A549 (cell line): ENCODE measurements at regions not wholly inside any gene's neighbourhood (a gene's known extent, or its start where the extent isn't known, plus 50 kb on each side); places are given as distances from the start of the nearest gene placed in this dataset.

Experiments used
- ATAC-seq, 2 experiments: fragments of 200-7000 bp in 1 of 2; fragments of >200 bp in 1 of 2; cut with Nextera tagmentation in 1 of 2; cut with Tn5 transposase in 1 of 2; 3 replicates each; pipeline versions ENCODE4 v1.8.0 to v1.9.1; 2018 to 2020; ENCODE audit warnings: mild to moderate bottlenecking in 1 of 2, moderate library complexity in 1 of 2
- CTCF ChIA-PET: fragments of 300-600 bp; sonication (Branson Sonifier 250); formaldehyde crosslinking; extraction: SDS; loops from one replicate; lab custom pipeline; 2021; ENCODE audit warnings: antibody characterized with exemption, inconsistent platforms; lab: Yijun Ruan, JAX
- POLR2A ChIA-PET: fragments of 350-600 bp; formaldehyde crosslinking; extraction: SDS; loops from one replicate; lab custom pipeline; 2021; ENCODE audit warnings: antibody characterized with exemption, inconsistent platforms; lab: Yijun Ruan, JAX
- DNase-seq, 2 experiments: peaks; one replicate each; pipeline versions ENCODE4 v3.0.0 to v3.0.0-alpha.2; 2011 to 2016; ENCODE audit warnings: low read depth in 1 of 2, low spot score in 1 of 2
- FAIRE-seq: peaks from 2 replicates; lab custom pipeline; 2011; peaks lifted over from hg19 to GRCh38; lab: Jason Lieb, UNC
- H3K27ac ChIP-seq, 2 experiments: fragments of >200 bp; sonication (Bioruptor Twin); formaldehyde crosslinking; 3 replicates each; pipeline ENCODE4 v1.5.1; 2016 to 2017
- H3K4me1 ChIP-seq: fragments of >200 bp; sonication (Bioruptor Twin); formaldehyde crosslinking; 3 replicates; pipeline ENCODE4 v1.6.1; 2016
- H3K4me2 ChIP-seq: fragments of >200 bp; sonication (Bioruptor Twin); formaldehyde crosslinking; 3 replicates; pipeline ENCODE4 v1.6.1; 2016
- H3K4me3 ChIP-seq: fragments of >200 bp; sonication (Bioruptor Twin); formaldehyde crosslinking; 3 replicates; pipeline ENCODE4 v1.5.1; 2016
- H3K9me3 ChIP-seq: fragments of >200 bp; sonication (Bioruptor Twin); formaldehyde crosslinking; 3 replicates; pipeline ENCODE4 v1.6.1; 2016
- BCL3 ChIP-seq: fragments of >200 bp; sonication (Bioruptor Twin); formaldehyde crosslinking; IDR thresholded peaks from 3 replicates; pipeline ENCODE4 v1.6.1; 2016
- CBX2 ChIP-seq: fragments of 200-600 bp; sonication (generic); IDR thresholded peaks from 2 replicates; pipeline ENCODE4 v1.6.1; 2016; ENCODE audit warnings: low read depth, mild to moderate bottlenecking, borderline replicate concordance
- CBX8 ChIP-seq: fragments of 200-600 bp; sonication (generic); IDR thresholded peaks from 2 replicates; pipeline ENCODE4 v1.6.1; 2016
- CHD2 ChIP-seq: fragments of 150-350 bp; IDR thresholded peaks from 2 replicates; pipeline ENCODE4 v1.6.1; 2014; ENCODE audit warnings: low read length; ENCODE audit not compliant: partially characterized antibody
- FOSB ChIP-seq: fragments of 250-450 bp; sonication (Bioruptor Pico); IDR thresholded peaks from 2 replicates; pipeline ENCODE4 v1.5.0; 2020; ENCODE audit warnings: mild to moderate bottlenecking, moderate library complexity
- FOSL2 ChIP-seq, 2 experiments: fragments of 450-650 bp in 1 of 2; fragments of >200 bp in 1 of 2; sonication (Bioruptor Twin) in 1 of 2; formaldehyde crosslinking; IDR thresholded peaks; 2 replicates each; pipeline versions ENCODE4 v1.5.0 to v1.6.1; 2016 to 2020; ENCODE audit warnings: mild to moderate bottlenecking in 1 of 2, moderate library complexity in 1 of 2
- FOXS1 ChIP-seq: fragments of 250-450 bp; sonication (Bioruptor Pico); IDR thresholded peaks from 2 replicates; pipeline ENCODE4 v1.5.0; 2020; ENCODE audit warnings: mild to moderate bottlenecking, moderate library complexity
- HDAC2 ChIP-seq: fragments of 200-600 bp; sonication (generic); IDR thresholded peaks from 2 replicates; pipeline ENCODE4 v1.6.1; 2016
- HES2 ChIP-seq: fragments of >200 bp; sonication (Bioruptor Twin); formaldehyde crosslinking; IDR thresholded peaks from 2 replicates; pipeline ENCODE4 v1.6.1; 2016
- KDM1A ChIP-seq: fragments of 200-600 bp; sonication (generic); IDR thresholded peaks from 2 replicates; pipeline ENCODE4 v1.6.1; 2016; ENCODE audit warnings: low read depth, mild to moderate bottlenecking
- KDM5A ChIP-seq: fragments of 200-600 bp; sonication (generic); IDR thresholded peaks from 2 replicates; pipeline ENCODE4 v1.6.1; 2016; ENCODE audit warnings: antibody characterized with exemption, mild to moderate bottlenecking
- NPAS2 ChIP-seq: fragments of 250-450 bp; sonication (Bioruptor Pico); IDR thresholded peaks from 2 replicates; pipeline ENCODE4 v1.8.0; 2022; ENCODE audit warnings: mild to moderate bottlenecking, moderate library complexity, borderline replicate concordance
- POLR2AphosphoS2 ChIP-seq: conservative IDR thresholded peaks from 2 replicates; pipeline ENCODE4 v1.6.1; 2012; ENCODE audit warnings: low read length, improper control_type of control experiment, inconsistent platforms
- RAD21 ChIP-seq, 2 experiments: fragments of >200 bp in 1 of 2; sonication (Bioruptor Twin) in 1 of 2; formaldehyde crosslinking in 1 of 2; IDR thresholded peaks in 1 of 2; conservative IDR thresholded peaks in 1 of 2; 2 replicates in 1 of 2; 3 replicates in 1 of 2; pipeline ENCODE4 v1.6.1; 2012 to 2018; ENCODE audit warnings: inconsistent platforms in 1 of 2
- SMC3 ChIP-seq: fragments of >200 bp; sonication (Bioruptor Twin); formaldehyde crosslinking; IDR thresholded peaks from 3 replicates; pipeline ENCODE4 v1.6.1; 2018; ENCODE audit warnings: inconsistent platforms
- SREBF2 ChIP-seq: fragments of 450-650 bp; IDR thresholded peaks from 2 replicates; pipeline ENCODE4 v1.6.1; 2014; ENCODE audit warnings: mild to moderate bottlenecking, moderate library complexity
- TP53 ChIP-seq: fragments of 250-450 bp; sonication (Bioruptor Pico); IDR thresholded peaks from 2 replicates; pipeline ENCODE4 v1.5.0; 2021; ENCODE audit warnings: mild to moderate bottlenecking, moderate library complexity
- ZSCAN20 ChIP-seq: fragments of 250-450 bp; sonication (Bioruptor Pico); IDR thresholded peaks from 2 replicates; pipeline ENCODE4 v1.8.0; 2022; ENCODE audit warnings: mild to moderate bottlenecking, moderate library complexity
- WGBS: methylation state at CpG from one replicate; pipeline ENCODE4 v1.1.6; 2017; ENCODE audit errors: missing lambda C conversion rate; 5-methylcytosine and 5-hydroxymethylcytosine counted together
- TF ChIP-seq, protein P1 (sequence below): IDR thresholded peaks from 2 replicates; pipeline ENCODE4 v1.6.1; 2012
- TF ChIP-seq, protein P2 (sequence below): fragments of >200 bp; sonication (Bioruptor Twin); formaldehyde crosslinking; IDR thresholded peaks from 3 replicates; pipeline ENCODE4 v1.5.1; 2016
- TF ChIP-seq, protein P3 (sequence below): fragments of 250-450 bp; sonication (Bioruptor Pico); IDR thresholded peaks from 2 replicates; pipeline ENCODE4 v1.5.0; 2020; ENCODE audit warnings: low read depth, mild to moderate bottlenecking, moderate library complexity
- TF ChIP-seq, protein P4 (sequence below): IDR thresholded peaks from 2 replicates; pipeline ENCODE4 v1.6.1; 2012

DNA sequence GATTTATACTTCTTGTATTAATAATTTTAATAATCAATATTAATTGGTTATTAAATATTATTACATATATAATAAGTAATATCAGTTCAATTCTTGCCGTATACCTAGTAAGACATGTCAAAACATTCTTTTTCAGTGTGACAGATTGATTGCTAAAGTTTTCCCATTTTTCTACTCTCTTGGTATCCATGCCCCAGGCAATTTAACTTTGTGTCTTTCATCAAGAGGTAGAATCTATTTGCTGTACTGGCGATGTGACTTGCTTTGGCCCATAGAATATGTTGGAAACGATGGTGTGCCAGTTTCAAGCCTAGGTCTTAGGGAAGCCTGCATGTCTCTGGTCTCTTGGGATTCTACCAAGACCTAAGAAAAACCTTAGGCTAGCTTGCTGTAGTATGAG, 436.1 kb upstream of the ADAMTS5 start:
- WGBS = 27% methylated on average over 3 of the region's 3 CpGs
- ATAC-seq (no peak), FAIRE-seq (no peak), DNase-seq (no peak)
- Histone ChIP-seq H3K9me3 (no peaks in the 10 kb centered on the region), H3K4me3 (no peak overlapping the region), H3K27ac (no peak overlapping the region)
- POLR2A ChIA-PET = no interaction called here
- CTCF ChIA-PET = no interaction called here
- TF ChIP-seq NPAS2 (CRISPR knock-in tag) (no peak), POLR2AphosphoS2 (no peak), KDM1A (no peak), ZSCAN20 (no peak), FOXS1 (CRISPR knock-in tag) (no peak), CBX8 (no peak), FOSL2 (IDR thresholded peaks at IDR 0.05) (no peak), FOSL2 (CRISPR knock-in tag; IDR thresholded peaks at IDR 0.05) (no peak), BCL3 (no peak), KDM5A (no peak), HES2 (no peak)
- TF ChIP-seq, protein P1, sequence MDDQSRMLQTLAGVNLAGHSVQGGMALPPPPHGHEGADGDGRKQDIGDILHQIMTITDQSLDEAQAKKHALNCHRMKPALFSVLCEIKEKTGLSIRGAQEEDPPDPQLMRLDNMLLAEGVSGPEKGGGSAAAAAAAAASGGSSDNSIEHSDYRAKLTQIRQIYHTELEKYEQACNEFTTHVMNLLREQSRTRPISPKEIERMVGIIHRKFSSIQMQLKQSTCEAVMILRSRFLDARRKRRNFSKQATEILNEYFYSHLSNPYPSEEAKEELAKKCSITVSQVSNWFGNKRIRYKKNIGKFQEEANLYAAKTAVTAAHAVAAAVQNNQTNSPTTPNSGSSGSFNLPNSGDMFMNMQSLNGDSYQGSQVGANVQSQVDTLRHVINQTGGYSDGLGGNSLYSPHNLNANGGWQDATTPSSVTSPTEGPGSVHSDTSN = no peak
- TF ChIP-seq, all 56 proteins: peak for 0
- no peak overlapping the region for H3K4me2 ChIP-seq
- H3K4me1 ChIP-seq = no peaks in the 10 kb centered on the region

- POLR2A ChIA-PET = no interaction called here
- H3K27ac ChIP-seq = no peak overlapping the region
- no peaks in the 10 kb centered on the region for H3K4me1 ChIP-seq
- no peak overlapping the region for H3K4me3 ChIP-seq
- no peak for TF ChIP-seq CHD2
- TF ChIP-seq, protein P2, sequence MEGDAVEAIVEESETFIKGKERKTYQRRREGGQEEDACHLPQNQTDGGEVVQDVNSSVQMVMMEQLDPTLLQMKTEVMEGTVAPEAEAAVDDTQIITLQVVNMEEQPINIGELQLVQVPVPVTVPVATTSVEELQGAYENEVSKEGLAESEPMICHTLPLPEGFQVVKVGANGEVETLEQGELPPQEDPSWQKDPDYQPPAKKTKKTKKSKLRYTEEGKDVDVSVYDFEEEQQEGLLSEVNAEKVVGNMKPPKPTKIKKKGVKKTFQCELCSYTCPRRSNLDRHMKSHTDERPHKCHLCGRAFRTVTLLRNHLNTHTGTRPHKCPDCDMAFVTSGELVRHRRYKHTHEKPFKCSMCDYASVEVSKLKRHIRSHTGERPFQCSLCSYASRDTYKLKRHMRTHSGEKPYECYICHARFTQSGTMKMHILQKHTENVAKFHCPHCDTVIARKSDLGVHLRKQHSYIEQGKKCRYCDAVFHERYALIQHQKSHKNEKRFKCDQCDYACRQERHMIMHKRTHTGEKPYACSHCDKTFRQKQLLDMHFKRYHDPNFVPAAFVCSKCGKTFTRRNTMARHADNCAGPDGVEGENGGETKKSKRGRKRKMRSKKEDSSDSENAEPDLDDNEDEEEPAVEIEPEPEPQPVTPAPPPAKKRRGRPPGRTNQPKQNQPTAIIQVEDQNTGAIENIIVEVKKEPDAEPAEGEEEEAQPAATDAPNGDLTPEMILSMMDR = no peak
- TF ChIP-seq FOSB = no peak
- TF ChIP-seq RAD21 (conservative IDR thresholded peaks at IDR 0.05 in 1 of 2, IDR thresholded peaks at IDR 0.05 in 1 of 2) = no peak
- TF ChIP-seq, protein P3, sequence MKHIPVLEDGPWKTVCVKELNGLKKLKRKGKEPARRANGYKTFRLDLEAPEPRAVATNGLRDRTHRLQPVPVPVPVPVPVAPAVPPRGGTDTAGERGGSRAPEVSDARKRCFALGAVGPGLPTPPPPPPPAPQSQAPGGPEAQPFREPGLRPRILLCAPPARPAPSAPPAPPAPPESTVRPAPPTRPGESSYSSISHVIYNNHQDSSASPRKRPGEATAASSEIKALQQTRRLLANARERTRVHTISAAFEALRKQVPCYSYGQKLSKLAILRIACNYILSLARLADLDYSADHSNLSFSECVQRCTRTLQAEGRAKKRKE (CRISPR knock-in tag) = no peak
- TF ChIP-seq KDM5A = no peak
- no peaks in the 10 kb centered on the region for H3K9me3 ChIP-seq
- CTCF ChIA-PET = no interaction called here
- no peak overlapping the region for H3K4me2 ChIP-seq
- 4% methylated on average over 4 of the region's 4 CpGs for WGBS
- DNase-seq (no peak), FAIRE-seq (no peak), ATAC-seq (no peak)
These were observed 433.2 kb upstream of the ADAMTS5 start for GRCh38 chr21:27400045-27400444.

GRCh38 chr21:27397578-27397977, 430.7 kb upstream of the ADAMTS5 start:
- CTCF ChIA-PET = no interaction called here
- H3K4me2 ChIP-seq = no peak overlapping the region
- H3K4me1 ChIP-seq = no peaks in the 10 kb centered on the region
- no peaks in the 10 kb centered on the region for H3K9me3 ChIP-seq
- no peak overlapping the region for H3K4me3 ChIP-seq
- H3K27ac ChIP-seq = no peak overlapping the region
- FAIRE-seq (no peak), ATAC-seq (no peak), DNase-seq (no peak)
- TF ChIP-seq, protein P4, sequence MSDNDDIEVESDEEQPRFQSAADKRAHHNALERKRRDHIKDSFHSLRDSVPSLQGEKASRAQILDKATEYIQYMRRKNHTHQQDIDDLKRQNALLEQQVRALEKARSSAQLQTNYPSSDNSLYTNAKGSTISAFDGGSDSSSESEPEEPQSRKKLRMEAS = no peak
- TF ChIP-seq SREBF2 (no peak), CBX2 (no peak), HDAC2 (no peak), TP53 (CRISPR knock-in tag) (no peak), SMC3 (no peak), KDM1A (no peak)
- TF ChIP-seq, protein P1 = no peak
- TF ChIP-seq, protein P3 (CRISPR knock-in tag) = no peak
- POLR2A ChIA-PET = no interaction called here
- WGBS = 19% methylated on average over 1 of the region's 1 CpG
